Peyer's patch (tissue), 4 donors: ENCODE measurements at regions not wholly inside any gene's neighbourhood (a gene's known extent, or its start where the extent isn't known, plus 50 kb on each side); places are given as distances from the start of the nearest gene placed in this dataset.

Experiments used
- CTCF ChIP-seq, 6 experiments: fragments of 450-650 bp in 4 of 6; fragments of 200-600 bp in 2 of 6; sonication (generic) in 1 of 6; IDR thresholded peaks; one replicate each; pipeline ENCODE4 v1.5.1; 2017 to 2019; ENCODE audit warnings: antibody characterized with exemption in 6 of 6, mild to moderate bottlenecking in 3 of 6, moderate library complexity in 1 of 6
- POLR2A ChIP-seq, 2 donors: fragments of 450-650 bp; IDR thresholded peaks; one replicate each; pipeline ENCODE4 v1.5.1; 2017; ENCODE audit warnings: antibody characterized with exemption in 2 of 2, mild to moderate bottlenecking in 2 of 2, moderate library complexity in 2 of 2

GRCh38 chr1:59152511-59152910 is 144.4 kb upstream of the FGGY start:
- TF ChIP-seq POLR2A (IDR thresholded peaks at IDR 0.05) (no peak), CTCF (IDR thresholded peaks at IDR 0.05) (no peak)
